ENCODE measurements at regions not wholly inside any gene's neighbourhood (a gene's known extent, or its start where the extent isn't known, plus 50 kb on each side); places are given as distances from the start of the nearest gene placed in this dataset.

DNA sequence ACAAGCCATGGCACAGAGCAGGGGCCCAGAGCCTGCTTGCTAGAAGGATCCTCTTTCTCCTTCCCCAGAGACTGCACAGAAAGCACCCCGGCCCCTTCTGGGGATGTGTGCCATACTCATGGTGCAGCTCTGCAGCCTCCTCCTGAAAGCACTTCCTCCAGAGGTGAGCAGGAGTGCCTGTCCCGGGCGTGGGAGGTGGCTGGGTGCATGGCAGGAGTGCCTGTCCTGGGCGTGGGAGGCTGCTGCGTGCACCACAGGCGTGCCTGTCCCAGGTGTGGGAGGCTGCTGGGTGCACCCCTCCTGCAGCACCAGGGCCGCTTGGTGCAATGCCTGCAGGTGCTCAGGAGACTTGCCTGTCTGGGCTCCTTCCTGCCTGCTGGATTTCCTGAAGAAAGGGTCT, 913.3 kb downstream of the UQCRFS1 start:
- Mint-ChIP-seq H3K4me3 (no peak overlapping the region), H3K27me3 (ENCODE audit: low read depth) (no peaks in the 10 kb centered on the region; the same call in 1 of the 2 replicates), H3K9me3 (peaks cover 13% of the 10 kb centered on the region; the same call in 1 of the 2 replicates), H3K36me3 (no peaks in the 10 kb centered on the region), H3K4me1 (peaks cover 19% of the 10 kb centered on the region), H3K27ac (no peak overlapping the region)
- POLR2A ChIA-PET, result no interaction called here
- TF ChIP-seq, protein P1, sequence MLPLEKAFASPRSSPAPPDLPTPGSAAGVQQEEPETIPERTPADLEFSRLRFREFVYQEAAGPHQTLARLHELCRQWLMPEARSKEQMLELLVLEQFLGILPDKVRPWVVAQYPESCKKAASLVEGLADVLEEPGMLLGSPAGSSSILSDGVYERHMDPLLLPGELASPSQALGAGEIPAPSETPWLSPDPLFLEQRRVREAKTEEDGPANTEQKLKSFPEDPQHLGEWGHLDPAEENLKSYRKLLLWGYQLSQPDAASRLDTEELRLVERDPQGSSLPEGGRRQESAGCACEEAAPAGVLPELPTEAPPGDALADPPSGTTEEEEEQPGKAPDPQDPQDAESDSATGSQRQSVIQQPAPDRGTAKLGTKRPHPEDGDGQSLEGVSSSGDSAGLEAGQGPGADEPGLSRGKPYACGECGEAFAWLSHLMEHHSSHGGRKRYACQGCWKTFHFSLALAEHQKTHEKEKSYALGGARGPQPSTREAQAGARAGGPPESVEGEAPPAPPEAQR (CRISPR knock-in tag; IDR thresholded peaks at IDR 0.05), result no peak
- TF ChIP-seq SOX15 (CRISPR knock-in tag; IDR thresholded peaks at IDR 0.05), result no peak
- TF ChIP-seq, protein P2, sequence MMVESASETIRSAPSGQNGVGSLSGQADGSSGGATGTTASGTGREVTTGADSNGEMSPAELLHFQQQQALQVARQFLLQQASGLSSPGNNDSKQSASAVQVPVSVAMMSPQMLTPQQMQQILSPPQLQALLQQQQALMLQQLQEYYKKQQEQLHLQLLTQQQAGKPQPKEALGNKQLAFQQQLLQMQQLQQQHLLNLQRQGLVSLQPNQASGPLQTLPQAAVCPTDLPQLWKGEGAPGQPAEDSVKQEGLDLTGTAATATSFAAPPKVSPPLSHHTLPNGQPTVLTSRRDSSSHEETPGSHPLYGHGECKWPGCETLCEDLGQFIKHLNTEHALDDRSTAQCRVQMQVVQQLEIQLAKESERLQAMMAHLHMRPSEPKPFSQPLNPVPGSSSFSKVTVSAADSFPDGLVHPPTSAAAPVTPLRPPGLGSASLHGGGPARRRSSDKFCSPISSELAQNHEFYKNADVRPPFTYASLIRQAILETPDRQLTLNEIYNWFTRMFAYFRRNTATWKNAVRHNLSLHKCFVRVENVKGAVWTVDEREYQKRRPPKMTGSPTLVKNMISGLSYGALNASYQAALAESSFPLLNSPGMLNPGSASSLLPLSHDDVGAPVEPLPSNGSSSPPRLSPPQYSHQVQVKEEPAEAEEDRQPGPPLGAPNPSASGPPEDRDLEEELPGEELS (CRISPR knock-in tag; IDR thresholded peaks at IDR 0.05), result no peak
- no peak for TF ChIP-seq NFYB (CRISPR knock-in tag; conservative IDR thresholded peaks at IDR 0.05; ENCODE audit: low read depth)
- no peak for TF ChIP-seq GABPB1 (CRISPR knock-in tag; IDR thresholded peaks at IDR 0.05)
- TF ChIP-seq, protein P3, sequence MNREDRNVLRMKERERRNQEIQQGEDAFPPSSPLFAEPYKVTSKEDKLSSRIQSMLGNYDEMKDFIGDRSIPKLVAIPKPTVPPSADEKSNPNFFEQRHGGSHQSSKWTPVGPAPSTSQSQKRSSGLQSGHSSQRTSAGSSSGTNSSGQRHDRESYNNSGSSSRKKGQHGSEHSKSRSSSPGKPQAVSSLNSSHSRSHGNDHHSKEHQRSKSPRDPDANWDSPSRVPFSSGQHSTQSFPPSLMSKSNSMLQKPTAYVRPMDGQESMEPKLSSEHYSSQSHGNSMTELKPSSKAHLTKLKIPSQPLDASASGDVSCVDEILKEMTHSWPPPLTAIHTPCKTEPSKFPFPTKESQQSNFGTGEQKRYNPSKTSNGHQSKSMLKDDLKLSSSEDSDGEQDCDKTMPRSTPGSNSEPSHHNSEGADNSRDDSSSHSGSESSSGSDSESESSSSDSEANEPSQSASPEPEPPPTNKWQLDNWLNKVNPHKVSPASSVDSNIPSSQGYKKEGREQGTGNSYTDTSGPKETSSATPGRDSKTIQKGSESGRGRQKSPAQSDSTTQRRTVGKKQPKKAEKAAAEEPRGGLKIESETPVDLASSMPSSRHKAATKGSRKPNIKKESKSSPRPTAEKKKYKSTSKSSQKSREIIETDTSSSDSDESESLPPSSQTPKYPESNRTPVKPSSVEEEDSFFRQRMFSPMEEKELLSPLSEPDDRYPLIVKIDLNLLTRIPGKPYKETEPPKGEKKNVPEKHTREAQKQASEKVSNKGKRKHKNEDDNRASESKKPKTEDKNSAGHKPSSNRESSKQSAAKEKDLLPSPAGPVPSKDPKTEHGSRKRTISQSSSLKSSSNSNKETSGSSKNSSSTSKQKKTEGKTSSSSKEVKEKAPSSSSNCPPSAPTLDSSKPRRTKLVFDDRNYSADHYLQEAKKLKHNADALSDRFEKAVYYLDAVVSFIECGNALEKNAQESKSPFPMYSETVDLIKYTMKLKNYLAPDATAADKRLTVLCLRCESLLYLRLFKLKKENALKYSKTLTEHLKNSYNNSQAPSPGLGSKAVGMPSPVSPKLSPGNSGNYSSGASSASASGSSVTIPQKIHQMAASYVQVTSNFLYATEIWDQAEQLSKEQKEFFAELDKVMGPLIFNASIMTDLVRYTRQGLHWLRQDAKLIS (CRISPR knock-in tag; IDR thresholded peaks at IDR 0.05; ENCODE audit: borderline replicate concordance), result no peak
- TF ChIP-seq HMGA2 (CRISPR knock-in tag; IDR thresholded peaks at IDR 0.05), result no peak
- TF ChIP-seq, protein P4, sequence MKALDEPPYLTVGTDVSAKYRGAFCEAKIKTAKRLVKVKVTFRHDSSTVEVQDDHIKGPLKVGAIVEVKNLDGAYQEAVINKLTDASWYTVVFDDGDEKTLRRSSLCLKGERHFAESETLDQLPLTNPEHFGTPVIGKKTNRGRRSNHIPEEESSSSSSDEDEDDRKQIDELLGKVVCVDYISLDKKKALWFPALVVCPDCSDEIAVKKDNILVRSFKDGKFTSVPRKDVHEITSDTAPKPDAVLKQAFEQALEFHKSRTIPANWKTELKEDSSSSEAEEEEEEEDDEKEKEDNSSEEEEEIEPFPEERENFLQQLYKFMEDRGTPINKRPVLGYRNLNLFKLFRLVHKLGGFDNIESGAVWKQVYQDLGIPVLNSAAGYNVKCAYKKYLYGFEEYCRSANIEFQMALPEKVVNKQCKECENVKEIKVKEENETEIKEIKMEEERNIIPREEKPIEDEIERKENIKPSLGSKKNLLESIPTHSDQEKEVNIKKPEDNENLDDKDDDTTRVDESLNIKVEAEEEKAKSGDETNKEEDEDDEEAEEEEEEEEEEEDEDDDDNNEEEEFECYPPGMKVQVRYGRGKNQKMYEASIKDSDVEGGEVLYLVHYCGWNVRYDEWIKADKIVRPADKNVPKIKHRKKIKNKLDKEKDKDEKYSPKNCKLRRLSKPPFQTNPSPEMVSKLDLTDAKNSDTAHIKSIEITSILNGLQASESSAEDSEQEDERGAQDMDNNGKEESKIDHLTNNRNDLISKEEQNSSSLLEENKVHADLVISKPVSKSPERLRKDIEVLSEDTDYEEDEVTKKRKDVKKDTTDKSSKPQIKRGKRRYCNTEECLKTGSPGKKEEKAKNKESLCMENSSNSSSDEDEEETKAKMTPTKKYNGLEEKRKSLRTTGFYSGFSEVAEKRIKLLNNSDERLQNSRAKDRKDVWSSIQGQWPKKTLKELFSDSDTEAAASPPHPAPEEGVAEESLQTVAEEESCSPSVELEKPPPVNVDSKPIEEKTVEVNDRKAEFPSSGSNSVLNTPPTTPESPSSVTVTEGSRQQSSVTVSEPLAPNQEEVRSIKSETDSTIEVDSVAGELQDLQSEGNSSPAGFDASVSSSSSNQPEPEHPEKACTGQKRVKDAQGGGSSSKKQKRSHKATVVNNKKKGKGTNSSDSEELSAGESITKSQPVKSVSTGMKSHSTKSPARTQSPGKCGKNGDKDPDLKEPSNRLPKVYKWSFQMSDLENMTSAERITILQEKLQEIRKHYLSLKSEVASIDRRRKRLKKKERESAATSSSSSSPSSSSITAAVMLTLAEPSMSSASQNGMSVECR (CRISPR knock-in tag; IDR thresholded peaks at IDR 0.05; ENCODE audit: borderline replicate concordance), result no peak
- TF ChIP-seq, protein P5, sequence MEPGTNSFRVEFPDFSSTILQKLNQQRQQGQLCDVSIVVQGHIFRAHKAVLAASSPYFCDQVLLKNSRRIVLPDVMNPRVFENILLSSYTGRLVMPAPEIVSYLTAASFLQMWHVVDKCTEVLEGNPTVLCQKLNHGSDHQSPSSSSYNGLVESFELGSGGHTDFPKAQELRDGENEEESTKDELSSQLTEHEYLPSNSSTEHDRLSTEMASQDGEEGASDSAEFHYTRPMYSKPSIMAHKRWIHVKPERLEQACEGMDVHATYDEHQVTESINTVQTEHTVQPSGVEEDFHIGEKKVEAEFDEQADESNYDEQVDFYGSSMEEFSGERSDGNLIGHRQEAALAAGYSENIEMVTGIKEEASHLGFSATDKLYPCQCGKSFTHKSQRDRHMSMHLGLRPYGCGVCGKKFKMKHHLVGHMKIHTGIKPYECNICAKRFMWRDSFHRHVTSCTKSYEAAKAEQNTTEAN (CRISPR knock-in tag; IDR thresholded peaks at IDR 0.05), result no peak
- TF ChIP-seq FOXK1 (CRISPR knock-in tag; IDR thresholded peaks at IDR 0.05), result no peak
- no peak for TF ChIP-seq IRF2 (CRISPR knock-in tag; IDR thresholded peaks at IDR 0.05; ENCODE audit: borderline replicate concordance, low read depth)
- CTCF ChIA-PET, result interaction anchor here (1.4 to 1.5 kb wide), 3 partner anchors 11 to 334 kb away, joined by 3 to 6 read pairs (median 5); no protein-coding TSS in a partner anchor
- DNase-seq (ENCODE audit: low spot score) (no peak), ATAC-seq (peak; percentile 47)

Measured in WTC11 (cell line).